Vagina (tissue), 2 donors: ENCODE measurements at regions not wholly inside any gene's neighbourhood (a gene's known extent, or its start where the extent isn't known, plus 50 kb on each side); places are given as distances from the start of the nearest gene placed in this dataset.

ENCODE experiments used
- DNase-seq, 2 donors: peaks; one replicate each; pipeline ENCODE4 v3.0.0-alpha.2; 2017; ENCODE audit errors: extremely low spot score in 2 of 2
- H3K27ac ChIP-seq: fragments of 200-600 bp; sonication (generic); one replicate; pipeline ENCODE4 v1.5.1; 2019
- H3K27me3 ChIP-seq: fragments of 200-600 bp; sonication (generic); one replicate; pipeline ENCODE4 v1.5.1; 2019
- H3K36me3 ChIP-seq, 2 donors: fragments of 200-600 bp; sonication (generic); one replicate each; pipeline ENCODE4 v1.5.1; 2017 to 2019
- H3K4me1 ChIP-seq: fragments of 200-600 bp; sonication (generic); one replicate; pipeline ENCODE4 v1.5.1; 2019
- H3K4me3 ChIP-seq, 2 donors: fragments of 200-600 bp; sonication (generic); 1 replicate in 1 of 2; 2 replicates in 1 of 2; pipeline ENCODE4 v1.5.1; 2016 to 2019
- H3K9me3 ChIP-seq: fragments of 200-600 bp; sonication (generic); one replicate; pipeline ENCODE4 v1.5.1; 2019
- CTCF ChIP-seq, 3 experiments: fragments of 450-650 bp in 2 of 3; fragments of 200-600 bp in 1 of 3; sonication (generic) in 1 of 3; IDR thresholded peaks; one replicate each; pipeline ENCODE4 v1.5.1; 2017 to 2019; ENCODE audit warnings: antibody characterized with exemption in 3 of 3, mild to moderate bottlenecking in 2 of 3, moderate library complexity in 2 of 3
- POLR2A ChIP-seq, 2 donors: fragments of 450-650 bp; IDR thresholded peaks; one replicate each; pipeline ENCODE4 v1.6.1; 2017; ENCODE audit warnings: antibody characterized with exemption in 2 of 2, mild to moderate bottlenecking in 2 of 2, moderate library complexity in 2 of 2
- POLR2AphosphoS5 ChIP-seq, 2 donors: sonication (generic); formaldehyde crosslinking; IDR thresholded peaks; one replicate each; pipeline ENCODE4 v1.9.0; 2017; ENCODE audit warnings: antibody characterized with exemption in 2 of 2, mild to moderate bottlenecking in 2 of 2, low read depth in 1 of 2; ENCODE audit not compliant: insufficient read depth in 1 of 2
- intact Hi-C: fragments of 100-400 bp; cut with DNase I; formaldehyde crosslinking; loops from one replicate; pipeline ENCODE4 v1.15.1; 2023

GRCh38 chr4:31374256-31374960, 654.2 kb downstream of the PCDH7 start:
- Histone ChIP-seq H3K27me3 (no peaks in the 10 kb centered on the region), H3K9me3 (no peaks in the 10 kb centered on the region), H3K36me3 (no peaks in the 10 kb centered on the region), H3K27ac (no peak overlapping the region), H3K4me3 (no peak overlapping the region), H3K4me1 (no peaks in the 10 kb centered on the region)
- intact Hi-C loops, result no loop called here
- TF ChIP-seq POLR2AphosphoS5 (IDR thresholded peaks at IDR 0.05; ENCODE audit: insufficient read depth in 1 of 2, low read depth in 1 of 2) (no peak), POLR2A (IDR thresholded peaks at IDR 0.05) (no peak), CTCF (IDR thresholded peaks at IDR 0.05) (no peak)
- no peak for DNase-seq

GRCh38 chr4:31375936-31376335, 655.8 kb downstream of the PCDH7 start:
- no peak for DNase-seq
- Histone ChIP-seq H3K27ac (no peak overlapping the region), H3K36me3 (no peaks in the 10 kb centered on the region), H3K27me3 (no peaks in the 10 kb centered on the region), H3K4me1 (no peaks in the 10 kb centered on the region), H3K4me3 (no peak overlapping the region), H3K9me3 (no peaks in the 10 kb centered on the region)
- intact Hi-C loops, result no loop called here
- TF ChIP-seq POLR2AphosphoS5 (IDR thresholded peaks at IDR 0.05; ENCODE audit: insufficient read depth in 1 of 2, low read depth in 1 of 2), result no peak
- TF ChIP-seq CTCF (IDR thresholded peaks at IDR 0.05), result no peak
- no peak for TF ChIP-seq POLR2A (IDR thresholded peaks at IDR 0.05)

GRCh38 chr4:31379364-31379763, 659.2 kb downstream of the PCDH7 start:
- Histone ChIP-seq H3K36me3 (no peaks in the 10 kb centered on the region), H3K4me1 (no peaks in the 10 kb centered on the region), H3K4me3 (no peak overlapping the region), H3K9me3 (no peaks in the 10 kb centered on the region), H3K27me3 (no peaks in the 10 kb centered on the region), H3K27ac (no peak overlapping the region)
- intact Hi-C loops, result no loop called here
- TF ChIP-seq CTCF (IDR thresholded peaks at IDR 0.05) (no peak), POLR2A (IDR thresholded peaks at IDR 0.05) (no peak), POLR2AphosphoS5 (IDR thresholded peaks at IDR 0.05; ENCODE audit: insufficient read depth in 1 of 2, low read depth in 1 of 2) (no peak)
- DNase-seq, result no peak

GRCh38 chr4:31383767-31384166, 663.6 kb downstream of the PCDH7 start:
- no peak for TF ChIP-seq CTCF (IDR thresholded peaks at IDR 0.05)
- TF ChIP-seq POLR2A (IDR thresholded peaks at IDR 0.05), result no peak
- Histone ChIP-seq H3K27me3 (no peaks in the 10 kb centered on the region), H3K4me1 (no peaks in the 10 kb centered on the region), H3K36me3 (no peaks in the 10 kb centered on the region), H3K4me3 (no peak overlapping the region), H3K27ac (no peak overlapping the region), H3K9me3 (no peaks in the 10 kb centered on the region)
- no peak for DNase-seq
- intact Hi-C loops, result no loop called here

DNA sequence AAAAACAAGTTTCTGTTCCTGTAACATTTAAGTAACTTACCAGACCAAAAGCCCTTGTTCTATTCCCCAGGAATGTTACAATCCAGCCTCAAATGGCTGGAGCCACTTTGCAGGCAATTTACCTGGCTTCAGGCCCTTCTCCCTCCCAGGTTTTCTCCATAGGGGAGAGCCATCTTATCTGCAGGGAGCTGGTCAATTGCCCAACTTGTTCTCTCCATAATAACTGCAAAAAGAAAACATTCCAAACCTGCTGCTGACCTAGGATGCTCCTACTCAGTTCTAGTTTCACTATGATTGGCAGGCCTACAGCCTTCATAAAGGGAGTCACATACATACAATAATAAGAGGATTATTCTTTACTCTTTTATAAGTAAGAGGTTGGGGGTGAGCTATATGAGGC, 670.7 kb downstream of the PCDH7 start:
- Histone ChIP-seq H3K4me3 (no peak overlapping the region), H3K36me3 (no peaks in the 10 kb centered on the region), H3K9me3 (no peaks in the 10 kb centered on the region), H3K27ac (no peak overlapping the region), H3K4me1 (no peaks in the 10 kb centered on the region), H3K27me3 (no peaks in the 10 kb centered on the region)
- intact Hi-C loops, result no loop called here
- no peak for DNase-seq
- TF ChIP-seq POLR2AphosphoS5 (IDR thresholded peaks at IDR 0.05; ENCODE audit: insufficient read depth in 1 of 2, low read depth in 1 of 2) (no peak), CTCF (IDR thresholded peaks at IDR 0.05) (no peak)
